DOHH2 (cell line): ENCODE measurements at regions not wholly inside any gene's neighbourhood (a gene's known extent, or its start where the extent isn't known, plus 50 kb on each side); places are given as distances from the start of the nearest gene placed in this dataset.

Experiments
- EZH2phosphoT487 ChIP-seq: fragments of 200-600 bp; sonication (generic); IDR thresholded peaks from 2 replicates; pipeline ENCODE4 v1.6.1; 2017; ENCODE audit warnings: borderline replicate concordance, mild to moderate bottlenecking, antibody characterized with exemption, low read length, moderate library complexity, mixed read lengths
- TF ChIP-seq, protein P1 (sequence below): fragments of 200-600 bp; sonication (generic); IDR thresholded peaks from one replicate; pipeline ENCODE4 v1.5.1; 2014; ENCODE audit warnings: antibody characterized with exemption, mild to moderate bottlenecking, low read depth, low read length; ENCODE audit not compliant: poor library complexity, severe bottlenecking

DNA sequence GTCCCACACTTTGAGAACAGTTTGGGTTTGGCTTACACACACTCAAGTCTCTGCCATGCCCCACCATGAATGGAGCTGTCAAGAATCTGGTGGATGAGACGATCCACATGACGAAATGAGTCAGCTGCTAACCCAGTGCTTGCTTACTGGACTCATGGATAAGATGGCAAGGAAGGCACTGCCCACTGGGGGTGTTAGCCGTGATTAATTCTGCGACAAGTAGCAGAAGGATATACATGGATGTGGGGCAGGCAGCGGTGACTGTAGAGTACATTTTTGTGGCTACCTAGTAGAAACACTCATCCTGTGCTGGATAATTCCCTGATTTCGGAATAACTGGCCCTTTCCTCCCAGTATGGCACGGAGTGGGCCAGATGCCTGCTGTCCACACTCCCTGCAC lies 77.5 kb downstream of the SPATA31C2 start:
- TF ChIP-seq, protein P1, sequence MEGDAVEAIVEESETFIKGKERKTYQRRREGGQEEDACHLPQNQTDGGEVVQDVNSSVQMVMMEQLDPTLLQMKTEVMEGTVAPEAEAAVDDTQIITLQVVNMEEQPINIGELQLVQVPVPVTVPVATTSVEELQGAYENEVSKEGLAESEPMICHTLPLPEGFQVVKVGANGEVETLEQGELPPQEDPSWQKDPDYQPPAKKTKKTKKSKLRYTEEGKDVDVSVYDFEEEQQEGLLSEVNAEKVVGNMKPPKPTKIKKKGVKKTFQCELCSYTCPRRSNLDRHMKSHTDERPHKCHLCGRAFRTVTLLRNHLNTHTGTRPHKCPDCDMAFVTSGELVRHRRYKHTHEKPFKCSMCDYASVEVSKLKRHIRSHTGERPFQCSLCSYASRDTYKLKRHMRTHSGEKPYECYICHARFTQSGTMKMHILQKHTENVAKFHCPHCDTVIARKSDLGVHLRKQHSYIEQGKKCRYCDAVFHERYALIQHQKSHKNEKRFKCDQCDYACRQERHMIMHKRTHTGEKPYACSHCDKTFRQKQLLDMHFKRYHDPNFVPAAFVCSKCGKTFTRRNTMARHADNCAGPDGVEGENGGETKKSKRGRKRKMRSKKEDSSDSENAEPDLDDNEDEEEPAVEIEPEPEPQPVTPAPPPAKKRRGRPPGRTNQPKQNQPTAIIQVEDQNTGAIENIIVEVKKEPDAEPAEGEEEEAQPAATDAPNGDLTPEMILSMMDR = no peak
- no peak for TF ChIP-seq EZH2phosphoT487
